CD4-positive, alpha-beta T cell (primary cell): ENCODE measurements at regions not wholly inside any gene's neighbourhood (a gene's known extent, or its start where the extent isn't known, plus 50 kb on each side); places are given as distances from the start of the nearest gene placed in this dataset.
A peak's percentile ranks its signal among the peaks of the same experiment; 100 is the strongest.

Source experiments
- ATAC-seq: fragments of 200-7000 bp; cut with Tn5 transposase; one replicate; pipeline ENCODE4 v1.10.0; 2022; ENCODE audit warnings: mild to moderate bottlenecking; ENCODE audit not compliant: poor library complexity
- CTCF ChIA-PET: fragments of 350-600 bp; sonication (Branson Sonifier 250); formaldehyde crosslinking; loops from one replicate; lab custom pipeline; 2021; ENCODE audit warnings: antibody characterized with exemption, inconsistent platforms; lab: Charles Lee
- POLR2A ChIA-PET: fragments of 350-600 bp; sonication (Branson Sonifier 250); formaldehyde crosslinking; loops from one replicate; lab custom pipeline; 2021; ENCODE audit warnings: antibody characterized with exemption, inconsistent platforms; lab: Charles Lee
- DNase-seq, 14 experiments: peaks; one replicate each; pipeline ENCODE4 v3.0.0-alpha.2; 2013 to 2020; ENCODE audit warnings: mixed read lengths in 2 of 14
- H3K27ac ChIP-seq, 2 donors: one replicate each; pipeline versions ENCODE4 v1.5.1 to v1.7.0; 2013; ENCODE audit warnings: low read length in 2 of 2, low read depth in 1 of 2, mild to moderate bottlenecking in 1 of 2
- H3K27me3 ChIP-seq, 2 experiments: 1 replicate in 1 of 2; 2 replicates in 1 of 2; pipeline versions ENCODE4 v1.6.1 to v1.7.0; 2013; ENCODE audit warnings: low read length in 2 of 2, control low read depth in 1 of 2, mild to moderate bottlenecking in 1 of 2, moderate library complexity in 1 of 2; ENCODE audit not compliant: insufficient read depth in 2 of 2, control insufficient read depth in 1 of 2
- H3K36me3 ChIP-seq: one replicate; pipeline ENCODE4 v1.6.1; 2013; ENCODE audit warnings: low read length, control low read depth; ENCODE audit not compliant: insufficient read depth
- H3K4me1 ChIP-seq: one replicate; pipeline ENCODE4 v1.6.1; 2013; ENCODE audit warnings: low read length, control low read depth; ENCODE audit not compliant: insufficient read depth
- H3K4me3 ChIP-seq: one replicate; pipeline ENCODE4 v1.5.1; 2013; ENCODE audit warnings: mild to moderate bottlenecking, low read length, moderate library complexity
- H3K9me3 ChIP-seq, 2 experiments: 1 replicate in 1 of 2; 2 replicates in 1 of 2; pipeline versions ENCODE4 v1.6.1 to v1.7.0; 2013; ENCODE audit warnings: low read length in 2 of 2, mild to moderate bottlenecking in 2 of 2, control low read depth in 1 of 2, moderate library complexity in 1 of 2; ENCODE audit not compliant: control insufficient read depth in 1 of 2, insufficient read depth in 1 of 2
- H3K27ac Mint-ChIP-seq: one replicate; pipeline ENCODE4 v1.8.0; 2020; ENCODE audit warnings: mixed read lengths
- H3K27me3 Mint-ChIP-seq: one replicate; pipeline ENCODE4 v1.8.0; 2021; ENCODE audit warnings: mixed read lengths
- H3K36me3 Mint-ChIP-seq: one replicate; pipeline ENCODE4 v1.8.0; 2021; ENCODE audit warnings: low read depth, mixed read lengths
- H3K4me1 Mint-ChIP-seq: one replicate; pipeline ENCODE4 v1.8.0; 2021; ENCODE audit warnings: low read depth, mixed read lengths
- H3K4me3 Mint-ChIP-seq: one replicate; pipeline ENCODE4 v1.8.0; 2020; ENCODE audit warnings: mild to moderate bottlenecking, mixed read lengths
- H3K9me3 Mint-ChIP-seq: one replicate; pipeline ENCODE4 v1.8.0; 2020; ENCODE audit warnings: mixed read lengths
- intact Hi-C, 2 experiments: fragments of 100-400 bp; cut with DNase I in 1 of 2; cut with micrococcal nuclease in 1 of 2; formaldehyde crosslinking; loops; one replicate each; pipeline versions ENCODE4 v1.15.1 to v1.9.0; 2023 to 2025; cut with DNase I, micrococcal nuclease
- TF ChIP-seq, protein P1 (sequence below): fragments of 200-600 bp; IDR thresholded peaks from one replicate; pipeline ENCODE4 v1.8.0; 2022; ENCODE audit warnings: antibody characterized with exemption, mild to moderate bottlenecking

- H3K36me3 Mint-ChIP-seq: no peaks in the 10 kb centered on the region
- TF ChIP-seq, protein P1, sequence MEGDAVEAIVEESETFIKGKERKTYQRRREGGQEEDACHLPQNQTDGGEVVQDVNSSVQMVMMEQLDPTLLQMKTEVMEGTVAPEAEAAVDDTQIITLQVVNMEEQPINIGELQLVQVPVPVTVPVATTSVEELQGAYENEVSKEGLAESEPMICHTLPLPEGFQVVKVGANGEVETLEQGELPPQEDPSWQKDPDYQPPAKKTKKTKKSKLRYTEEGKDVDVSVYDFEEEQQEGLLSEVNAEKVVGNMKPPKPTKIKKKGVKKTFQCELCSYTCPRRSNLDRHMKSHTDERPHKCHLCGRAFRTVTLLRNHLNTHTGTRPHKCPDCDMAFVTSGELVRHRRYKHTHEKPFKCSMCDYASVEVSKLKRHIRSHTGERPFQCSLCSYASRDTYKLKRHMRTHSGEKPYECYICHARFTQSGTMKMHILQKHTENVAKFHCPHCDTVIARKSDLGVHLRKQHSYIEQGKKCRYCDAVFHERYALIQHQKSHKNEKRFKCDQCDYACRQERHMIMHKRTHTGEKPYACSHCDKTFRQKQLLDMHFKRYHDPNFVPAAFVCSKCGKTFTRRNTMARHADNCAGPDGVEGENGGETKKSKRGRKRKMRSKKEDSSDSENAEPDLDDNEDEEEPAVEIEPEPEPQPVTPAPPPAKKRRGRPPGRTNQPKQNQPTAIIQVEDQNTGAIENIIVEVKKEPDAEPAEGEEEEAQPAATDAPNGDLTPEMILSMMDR: no peak
Measured at GRCh38 chr7:82616059-82616728, 172.6 kb upstream of the CACNA2D1 start.

GRCh38 chr7:82615527-82615926, 171.9 kb upstream of the CACNA2D1 start:
- H3K4me1 Mint-ChIP-seq: no peaks in the 10 kb centered on the region
- CTCF ChIA-PET: no interaction called here
- intact Hi-C loops: no loop called here

More at GRCh38 chr7:82616059-82616728, 172.6 kb upstream of the CACNA2D1 start:
- H3K4me3 ChIP-seq: no peak overlapping the region
- POLR2A ChIA-PET: no interaction called here
- H3K36me3 ChIP-seq: no peaks in the 10 kb centered on the region
- intact Hi-C loops: no loop called here
- no peaks in the 10 kb centered on the region for H3K4me1 Mint-ChIP-seq
- no peaks in the 10 kb centered on the region for H3K4me1 ChIP-seq
- H3K27me3 ChIP-seq: no peaks in the 10 kb centered on the region
- DNase-seq (peak in 2 of 14 experiments; percentile 32 to 37), ATAC-seq (no peak)
- H3K4me3 Mint-ChIP-seq: no peak overlapping the region
- peaks cover 2% of the 10 kb centered on the region for H3K9me3 Mint-ChIP-seq
- no peak overlapping the region for H3K27ac ChIP-seq
- H3K9me3 ChIP-seq: peaks cover 0 to 10% of the 10 kb centered on the region in 2 experiments
- CTCF ChIA-PET: no interaction called here
- no peaks in the 10 kb centered on the region for H3K27me3 Mint-ChIP-seq
- H3K27ac Mint-ChIP-seq: no peak overlapping the region

DNA sequence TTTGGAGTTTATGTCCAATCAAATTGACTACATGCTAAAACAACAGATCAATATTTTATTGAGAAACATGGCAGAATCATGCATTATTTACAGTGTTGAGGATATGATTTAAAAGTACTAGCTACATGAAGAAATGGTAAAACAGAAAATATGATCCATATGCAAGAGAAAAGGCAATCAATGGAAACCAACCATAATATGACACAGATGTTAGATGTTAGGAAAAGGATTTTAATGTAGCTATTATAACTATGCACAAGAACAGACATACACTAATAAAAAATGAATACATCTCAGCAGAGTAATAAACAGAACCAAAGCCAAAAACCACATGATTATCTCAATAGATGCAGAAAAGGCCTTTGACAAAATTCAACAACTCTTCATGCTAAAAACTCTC, 166.2 kb upstream of the CACNA2D1 start:
- Mint-ChIP-seq H3K9me3 (peaks cover 4% of the 10 kb centered on the region), H3K36me3 (no peaks in the 10 kb centered on the region), H3K4me3 (no peak overlapping the region), H3K27me3 (no peaks in the 10 kb centered on the region), H3K27ac (no peak overlapping the region), H3K4me1 (no peaks in the 10 kb centered on the region)
- no peak for DNase-seq
- TF ChIP-seq, protein P1: no peak
- Histone ChIP-seq H3K4me1 (no peaks in the 10 kb centered on the region), H3K4me3 (no peak overlapping the region), H3K9me3 (peaks cover 0 to 5% of the 10 kb centered on the region in 2 experiments), H3K27me3 (no peaks in the 10 kb centered on the region), H3K36me3 (no peaks in the 10 kb centered on the region), H3K27ac (no peak overlapping the region)
- CTCF ChIA-PET: no interaction called here
- POLR2A ChIA-PET: no interaction called here
- ATAC-seq: no peak
- intact Hi-C loops: no loop called here

More at GRCh38 chr7:82615527-82615926, 171.9 kb upstream of the CACNA2D1 start:
- Histone ChIP-seq H3K4me3 (no peak overlapping the region), H3K4me1 (no peaks in the 10 kb centered on the region), H3K27me3 (no peaks in the 10 kb centered on the region), H3K36me3 (no peaks in the 10 kb centered on the region), H3K27ac (no peak overlapping the region), H3K9me3 (peaks cover 0 to 6% of the 10 kb centered on the region in 2 experiments)
- Mint-ChIP-seq H3K27ac (no peak overlapping the region), H3K36me3 (no peaks in the 10 kb centered on the region), H3K4me3 (no peak overlapping the region), H3K27me3 (no peaks in the 10 kb centered on the region), H3K9me3 (peaks cover 2% of the 10 kb centered on the region)
- no peak for ATAC-seq
- peak in 3 of 14 experiments; percentile 8 to 57 (median 46) for DNase-seq
- TF ChIP-seq, protein P1: no peak
- POLR2A ChIA-PET: no interaction called here
